GM19452 (cell line): ENCODE measurements at regions not wholly inside any gene's neighbourhood (a gene's known extent, or its start where the extent isn't known, plus 50 kb on each side); places are given as distances from the start of the nearest gene placed in this dataset.
A peak's percentile ranks its signal among the peaks of the same experiment; 100 is the strongest.
"Not testable (repeated sequence)": the region's sequence is repeated elsewhere in the genome, so short reads cannot be mapped to it uniquely, and the experiment has no call there.

Experiments
- ATAC-seq: cut with Tn5 transposase; IDR thresholded peaks from one replicate; pipeline ENCODE4 v1.9.1; 2021; ENCODE audit not compliant: unreplicated experiment

DNA sequence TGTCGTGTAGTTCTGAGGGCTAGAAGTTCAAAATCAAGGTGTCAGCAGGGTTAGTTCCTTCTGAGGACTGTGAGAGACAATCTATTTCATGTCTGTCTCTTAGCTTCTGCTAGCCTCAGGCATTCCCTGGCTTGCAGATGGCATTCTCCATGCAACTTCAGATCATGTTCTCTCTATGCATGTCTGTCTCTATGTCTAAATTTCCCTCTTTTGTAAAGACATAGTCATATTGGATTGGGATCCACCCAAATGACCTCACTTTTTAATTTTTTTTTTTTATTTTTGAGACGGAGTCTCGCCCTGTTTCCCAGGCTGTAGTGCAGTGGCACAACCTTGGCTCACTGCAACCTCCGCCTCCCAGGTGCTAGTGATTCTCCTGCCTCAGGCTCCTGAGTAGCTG, 104.6 kb downstream of the RAP2B start:
- ATAC-seq, result no peak

DNA sequence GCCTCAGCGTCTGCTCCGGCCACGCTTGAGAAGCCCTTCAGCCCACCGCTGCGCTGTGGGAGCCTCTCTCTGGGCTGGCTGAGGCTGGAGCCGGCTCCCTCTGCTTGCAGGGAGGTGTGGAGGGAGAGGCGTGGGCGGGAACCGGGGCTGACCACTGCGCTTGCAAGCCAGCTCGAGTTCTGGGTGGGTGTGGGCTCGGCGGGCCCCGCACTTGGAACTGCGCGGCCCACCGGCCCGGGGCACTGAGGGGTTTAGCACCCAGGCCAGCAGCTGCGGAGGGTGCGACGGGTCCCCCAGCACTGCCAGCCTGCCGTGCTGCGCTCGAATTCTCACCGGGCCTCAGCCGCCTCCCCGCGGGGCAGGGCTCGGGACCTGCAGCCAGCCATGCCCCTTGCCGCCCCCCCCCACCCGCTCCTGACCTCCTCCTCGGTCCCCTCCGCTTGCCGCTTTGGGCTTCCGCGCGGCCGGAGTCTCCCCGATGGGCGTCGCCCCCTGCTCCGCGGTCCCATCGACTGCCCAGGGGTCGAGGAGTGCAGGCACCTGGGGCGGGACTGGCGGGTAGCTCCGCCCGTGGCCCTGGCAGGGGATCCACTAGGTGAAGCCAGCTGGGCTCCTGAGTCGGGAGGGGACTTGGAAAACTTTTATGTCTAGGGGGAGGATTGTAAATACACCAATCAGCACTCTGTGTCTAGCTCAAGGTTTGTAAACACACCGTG, 106.7 kb downstream of the RAP2B start:
- ATAC-seq, result no peak

DNA sequence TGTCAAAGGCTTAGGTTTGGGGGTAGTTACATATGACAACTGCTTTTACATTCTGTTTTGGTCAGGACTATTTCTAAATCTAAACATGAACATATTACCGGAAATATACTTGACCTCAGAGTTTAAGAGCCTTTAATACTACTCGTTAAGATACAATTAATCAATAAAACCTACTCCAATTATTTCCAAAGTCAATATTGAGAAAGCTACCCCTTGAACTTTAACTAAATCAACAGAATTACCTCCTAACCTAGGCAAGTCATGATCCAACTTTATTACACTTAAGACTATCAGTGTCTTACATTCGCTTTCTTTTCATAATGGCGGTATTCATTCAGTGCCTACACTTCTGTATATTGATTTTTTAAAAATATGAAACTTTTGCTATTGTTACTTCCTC, 107.7 kb downstream of the RAP2B start:
- ATAC-seq, result no peak

DNA sequence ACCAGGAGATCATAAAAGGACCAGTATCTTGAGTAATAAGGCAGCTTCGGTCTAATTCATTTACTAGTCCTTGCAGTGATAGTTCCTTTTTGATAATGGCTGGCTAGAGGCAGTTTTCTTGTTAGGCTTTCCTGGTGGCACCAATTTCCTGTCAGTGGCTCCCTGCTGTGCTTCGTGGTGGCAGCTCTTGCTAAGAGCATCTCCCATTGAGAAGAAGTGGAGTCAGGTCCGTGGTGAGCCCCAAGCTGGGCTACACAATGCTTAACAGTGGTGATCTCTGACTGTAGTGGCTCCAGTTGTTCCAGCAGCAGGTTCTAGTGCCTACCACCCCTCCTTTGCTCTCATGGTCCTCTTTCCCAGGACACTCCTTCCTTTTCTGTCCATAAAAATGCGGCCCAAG, 111.2 kb downstream of the RAP2B start:
- ATAC-seq, result no peak

DNA sequence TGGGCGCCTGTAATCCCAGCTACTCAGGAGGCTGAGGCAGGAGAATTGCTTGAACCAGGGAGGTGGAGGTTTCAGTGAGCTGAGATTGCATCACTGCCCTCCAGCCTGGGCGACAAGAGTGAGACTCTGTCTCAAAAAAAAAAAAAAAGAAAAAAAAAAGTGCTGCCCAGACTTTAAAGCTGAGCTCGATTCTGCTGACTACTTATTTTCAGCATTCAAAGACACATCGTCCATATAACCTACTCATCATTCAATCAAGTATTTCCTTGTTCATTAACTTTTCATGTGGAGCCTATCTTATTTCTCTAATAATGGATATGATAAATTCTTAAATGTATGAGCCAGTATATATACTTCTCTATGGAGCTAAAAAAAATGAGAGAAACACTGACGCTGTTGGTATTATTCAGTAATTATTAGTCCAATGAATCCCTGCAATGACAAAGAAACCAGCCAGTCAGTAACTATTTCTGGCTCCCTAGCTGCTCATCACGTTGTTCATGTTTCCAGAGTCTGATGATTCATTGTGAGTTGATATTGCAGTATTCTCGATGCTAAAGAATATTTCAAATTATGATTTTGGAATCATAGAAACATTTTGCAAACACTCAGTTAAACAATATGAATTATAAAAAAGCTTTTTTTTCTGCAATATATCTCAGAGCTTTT, 111.9 kb downstream of the RAP2B start:
- no peak for ATAC-seq

DNA sequence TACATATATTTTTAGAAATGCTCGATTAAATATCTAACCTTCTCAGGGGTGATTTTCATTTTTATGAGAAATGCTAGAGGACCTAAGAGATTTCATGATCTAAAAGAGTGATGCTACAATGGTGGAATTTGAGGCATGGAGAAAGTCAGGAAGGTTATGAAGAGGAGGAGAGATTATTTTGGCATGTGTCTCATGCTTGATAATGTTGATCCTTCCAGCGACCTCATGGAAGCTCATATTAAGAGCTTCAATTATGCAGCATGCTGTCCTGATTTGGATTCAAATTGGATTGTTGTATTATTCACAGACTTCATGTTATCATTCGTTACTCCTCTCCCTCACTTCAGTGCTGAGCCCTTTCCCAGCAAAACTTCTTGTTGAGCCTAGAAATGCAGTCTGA, 112.5 kb downstream of the RAP2B start:
- ATAC-seq, result no peak

DNA sequence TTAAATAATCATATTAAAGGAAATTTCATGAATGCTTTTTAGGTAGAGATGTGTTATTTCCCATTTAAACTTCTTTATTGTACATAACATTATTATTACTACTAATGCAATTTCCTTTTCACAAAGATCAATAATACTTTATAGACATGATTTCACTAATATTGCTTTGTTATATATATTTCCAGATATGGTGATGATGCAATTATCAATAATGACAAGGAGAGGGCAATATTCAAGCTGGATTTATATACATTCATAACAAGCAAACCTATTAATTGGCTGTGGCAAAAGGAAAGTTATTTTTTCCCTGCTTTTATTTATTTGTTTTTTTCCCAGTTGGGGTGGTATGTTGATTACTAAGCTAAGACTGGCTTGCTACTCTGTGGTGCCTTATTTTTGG, 113.5 kb downstream of the RAP2B start:
- ATAC-seq, result no peak

DNA sequence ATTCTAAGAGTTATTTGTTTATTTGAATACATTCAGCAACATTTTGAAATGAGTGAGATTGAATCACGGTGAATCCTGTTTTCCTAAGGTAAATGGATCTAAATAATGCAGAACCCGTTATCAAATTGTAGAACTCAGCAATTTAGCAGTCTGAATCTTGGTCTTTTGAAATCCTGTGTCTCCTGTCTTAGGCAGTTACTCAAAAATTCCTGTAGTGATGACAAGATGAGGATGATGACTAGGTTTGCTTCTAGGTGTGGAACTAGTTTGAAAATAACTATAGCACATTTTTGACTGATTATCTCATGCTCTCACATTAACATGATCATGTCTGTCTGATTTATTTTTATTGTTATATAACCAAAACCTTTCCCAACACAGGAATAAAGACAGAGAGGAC, 115.0 kb downstream of the RAP2B start:
- ATAC-seq, result no peak

DNA sequence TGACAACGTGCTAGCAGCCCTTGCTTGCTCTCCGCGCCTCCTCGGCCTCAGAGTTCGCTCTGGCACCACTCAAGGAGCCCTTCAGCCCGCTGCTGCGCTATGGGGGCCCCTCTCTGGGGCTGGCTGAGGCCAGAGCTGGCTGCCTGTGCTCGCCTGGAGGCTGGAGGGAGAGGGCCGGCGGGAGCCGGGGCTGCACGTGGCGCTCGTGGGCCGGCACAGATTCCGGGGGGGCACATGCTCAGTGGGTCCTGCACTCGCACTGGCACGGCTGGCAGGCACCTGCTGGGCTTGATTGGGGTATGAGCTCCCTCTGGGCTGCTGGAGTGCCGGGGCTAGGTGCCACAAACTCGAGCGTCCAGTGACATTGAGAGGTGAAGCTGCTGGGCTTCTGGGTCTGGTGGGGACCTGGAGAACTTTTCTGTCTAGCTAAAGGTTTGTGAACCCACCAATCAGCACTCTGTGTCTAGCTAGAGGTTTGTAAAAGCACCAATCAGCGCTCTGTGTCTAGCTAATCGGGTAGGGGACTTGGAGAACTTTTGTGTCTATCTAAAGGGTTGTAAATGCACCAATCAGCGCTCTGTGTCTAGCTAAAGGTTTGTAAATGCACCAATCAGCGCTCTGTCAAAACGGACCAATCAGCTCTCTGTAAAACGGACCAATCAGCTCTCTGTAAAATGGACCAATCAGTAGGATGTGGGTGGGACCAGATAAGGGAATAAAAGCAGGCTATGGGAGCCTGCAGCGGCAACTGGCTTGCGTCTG, 119.4 kb downstream of the RAP2B start:
- not testable (repeated sequence) for ATAC-seq

DNA sequence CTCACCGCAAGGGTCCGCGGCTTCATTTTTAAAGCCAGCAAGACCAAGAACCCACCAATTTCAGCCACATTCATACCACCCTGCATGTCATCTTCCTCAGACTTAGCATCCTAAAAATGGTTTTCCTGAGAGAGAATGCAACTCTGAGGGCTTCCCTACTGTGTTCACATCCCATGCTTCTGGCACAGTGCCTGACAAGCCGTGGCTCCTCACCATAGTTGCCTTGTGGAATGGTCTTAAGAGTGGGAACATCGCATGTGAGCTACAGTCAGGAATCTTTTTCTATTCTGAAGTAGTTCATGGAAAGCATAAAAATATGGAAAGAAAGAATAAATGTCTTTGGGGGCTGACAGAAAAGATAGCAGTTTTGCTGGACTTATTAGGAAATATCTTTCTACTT, 120.3 kb downstream of the RAP2B start:
- no peak for ATAC-seq

DNA sequence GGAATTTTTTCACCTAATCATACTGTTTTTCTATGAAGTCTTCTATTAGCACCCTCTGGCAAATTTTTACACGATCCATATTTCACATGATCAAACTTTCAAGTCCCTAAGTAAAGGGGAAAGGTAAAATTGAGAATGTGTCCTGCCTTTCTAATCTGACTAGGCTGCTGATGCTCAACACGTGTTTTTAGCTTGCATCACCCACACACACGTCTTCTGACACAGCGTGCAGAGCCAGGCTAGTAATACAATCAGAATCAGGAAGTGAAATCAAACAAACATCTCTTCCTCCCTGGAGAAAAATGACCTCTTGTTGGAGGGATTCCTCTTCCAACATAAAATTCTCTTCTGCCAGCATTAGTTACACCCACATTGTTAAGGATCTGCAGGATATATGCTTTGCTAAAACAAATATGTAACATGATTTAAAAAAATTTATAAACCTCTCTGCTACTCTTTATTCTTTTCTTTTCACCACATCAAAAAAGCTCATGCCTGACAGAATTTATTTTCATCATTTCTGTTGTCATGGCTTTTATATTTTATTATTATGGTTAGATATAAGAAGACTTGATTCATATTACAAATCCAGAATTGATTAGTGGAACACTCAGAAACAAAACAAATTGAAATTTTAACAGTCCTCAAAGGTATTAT, 122.4 kb downstream of the RAP2B start:
- peak; percentile 80 for ATAC-seq

DNA sequence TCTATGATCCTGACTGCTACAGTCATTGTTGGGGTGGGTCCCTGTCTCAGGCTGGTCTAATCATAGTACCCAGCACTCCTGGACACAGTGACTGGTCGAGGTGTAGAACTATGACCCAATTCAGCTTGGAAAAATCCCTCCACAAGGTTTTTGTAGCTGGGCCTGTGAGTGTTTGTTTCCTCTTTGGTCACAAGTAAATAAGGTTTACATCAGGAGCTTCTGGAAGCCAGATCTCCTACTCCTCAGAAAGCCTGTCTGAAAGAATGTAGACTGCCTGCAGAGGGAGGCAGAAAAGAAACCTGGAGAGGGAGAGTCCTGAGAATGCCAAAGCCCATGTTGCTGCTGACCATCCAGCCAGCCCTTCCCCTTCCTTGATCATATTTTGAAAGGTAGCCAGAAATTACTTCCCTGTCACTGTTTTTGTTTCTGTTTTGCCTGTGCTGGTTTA, 123.2 kb downstream of the RAP2B start:
- no peak for ATAC-seq

DNA sequence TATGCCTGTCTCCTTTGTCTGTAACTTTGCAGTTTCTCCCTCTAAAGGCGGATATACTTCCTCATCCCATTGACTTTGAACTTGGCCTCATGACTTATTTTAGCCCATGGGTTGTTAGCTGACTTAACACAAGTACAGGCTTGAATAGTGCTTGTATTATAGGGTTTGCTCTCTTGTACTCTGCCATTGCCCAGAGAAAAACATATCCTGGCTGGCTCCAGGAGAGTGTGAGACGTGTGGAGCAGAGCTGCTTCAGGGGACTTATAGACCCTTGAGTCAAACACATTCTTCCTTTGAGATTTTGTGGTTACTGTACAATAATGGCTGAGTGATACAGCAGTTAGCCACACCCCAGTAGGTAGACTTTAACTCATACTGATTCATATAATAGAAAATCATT, 124.0 kb downstream of the RAP2B start:
- no peak for ATAC-seq

DNA sequence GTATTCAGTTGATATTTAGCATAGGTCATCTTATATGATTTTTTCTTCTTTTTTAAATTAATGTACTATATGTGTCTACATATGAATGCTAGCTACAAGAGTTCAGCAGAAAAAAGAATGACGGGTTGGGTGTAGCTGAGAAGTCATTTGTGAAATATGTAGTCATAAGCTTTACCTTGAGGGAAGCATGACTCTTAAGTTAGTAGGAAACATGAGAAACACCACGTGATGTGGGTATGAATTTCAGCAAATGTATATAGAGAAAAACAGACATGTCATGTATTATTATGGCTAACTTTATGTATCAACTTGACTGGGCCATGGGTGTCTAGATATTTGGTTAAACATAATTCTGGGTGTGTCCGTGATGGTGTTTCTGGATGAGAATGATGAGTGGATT, 125.0 kb downstream of the RAP2B start:
- ATAC-seq, result no peak

DNA sequence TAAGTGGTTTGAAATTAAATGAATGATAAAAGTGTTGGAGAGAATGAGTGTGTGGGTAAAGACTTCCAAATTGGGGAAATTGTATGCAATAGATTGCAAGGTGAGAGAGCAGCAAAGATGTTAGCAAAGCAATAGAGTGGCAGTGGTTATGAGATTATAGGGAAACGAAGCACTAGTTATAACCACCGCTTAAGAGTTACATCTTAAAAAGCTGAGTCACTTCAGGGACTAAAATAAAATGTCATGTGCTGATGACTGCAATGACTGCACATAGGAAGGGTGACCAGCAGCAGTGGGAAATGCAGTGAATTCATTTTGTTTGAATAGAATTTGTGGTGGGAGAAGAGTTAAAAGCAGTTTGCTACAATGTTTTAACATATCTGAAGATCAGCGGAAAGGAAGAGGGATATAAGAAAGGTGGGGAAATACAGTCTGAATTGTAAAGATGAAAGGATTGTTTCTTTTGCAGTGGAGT, 127.3 kb downstream of the RAP2B start:
- no peak for ATAC-seq

DNA sequence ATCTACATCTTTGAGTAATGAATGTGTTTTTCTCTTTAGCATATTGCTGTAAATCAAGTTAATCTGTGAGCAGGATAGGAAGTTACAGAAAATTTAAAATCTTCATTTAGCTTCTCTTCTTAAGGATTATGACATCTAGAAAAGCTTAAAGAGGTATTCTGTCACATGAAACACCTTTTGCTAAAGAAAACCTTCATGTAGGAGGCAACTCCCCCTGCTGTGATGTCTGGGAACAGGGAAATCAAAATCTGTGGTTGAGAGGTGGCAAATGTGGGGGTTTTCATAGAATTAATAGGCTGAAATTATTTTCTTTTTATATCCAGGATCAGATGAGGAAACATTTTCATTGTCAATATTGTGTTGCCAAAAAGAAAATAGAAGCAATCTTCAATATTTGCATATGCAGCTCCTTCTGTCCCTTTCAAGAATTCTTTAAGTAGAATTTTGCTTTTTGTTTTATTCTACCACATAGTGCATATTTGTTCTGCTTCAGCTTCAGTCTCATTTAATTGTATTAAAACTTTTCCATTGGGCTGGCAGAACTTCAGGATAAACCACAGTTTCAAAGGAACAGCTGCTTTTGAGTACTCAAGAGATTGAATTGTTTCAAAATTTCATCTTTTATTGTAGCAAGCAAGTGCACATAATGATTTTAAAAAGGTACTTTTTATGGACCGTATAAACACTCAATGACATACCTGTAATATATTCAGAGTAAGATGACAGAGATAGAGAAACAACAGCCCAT, 128.4 kb downstream of the RAP2B start:
- no peak for ATAC-seq

DNA sequence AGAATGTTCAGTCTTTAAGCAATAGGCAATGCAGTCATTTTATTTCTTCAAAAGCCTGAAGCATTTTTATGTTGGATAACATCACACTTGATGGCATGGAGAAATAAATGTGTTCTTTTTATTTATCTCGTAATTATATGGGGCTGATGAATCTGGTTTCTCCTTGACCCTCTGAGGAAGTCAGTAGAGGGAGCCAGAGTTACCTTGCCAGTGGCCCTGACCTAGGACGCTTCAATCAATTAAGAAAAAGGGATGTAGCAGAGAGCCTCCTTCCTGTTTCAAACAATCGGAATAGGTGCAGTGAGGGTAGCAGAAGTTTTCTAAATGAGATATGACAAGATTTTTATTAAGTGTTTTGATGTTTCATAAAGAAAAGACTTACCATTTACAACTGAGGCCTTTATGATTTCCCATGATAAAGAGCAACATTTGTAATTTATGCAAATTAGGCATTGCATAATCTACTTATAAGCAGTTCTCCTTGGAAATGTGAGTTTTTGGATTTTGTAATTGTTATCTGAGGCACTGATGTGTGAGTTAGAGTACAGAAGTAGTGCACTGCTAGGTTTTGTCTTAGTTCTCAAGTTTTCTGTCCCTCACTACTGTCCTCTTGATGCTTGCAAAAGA, 129.1 kb downstream of the RAP2B start:
- no peak for ATAC-seq

DNA sequence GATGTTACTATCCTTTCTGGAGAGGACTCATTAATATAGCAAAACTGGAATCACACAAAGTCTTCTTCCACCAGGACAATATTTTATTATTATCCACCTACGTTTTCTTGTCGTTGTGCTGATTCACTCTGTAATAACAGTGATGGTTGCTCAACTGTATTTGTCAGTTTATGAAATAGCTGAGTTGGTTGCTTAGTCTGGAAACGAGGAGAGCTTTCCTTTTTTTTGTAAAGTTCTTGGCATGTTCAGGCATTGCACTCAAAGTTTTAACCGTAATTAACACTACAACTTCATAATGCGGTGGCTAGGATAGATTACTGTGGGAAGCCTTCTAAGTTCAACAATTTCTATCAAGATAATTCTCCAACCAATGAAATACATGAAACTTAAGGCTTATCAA, 131.2 kb downstream of the RAP2B start:
- no peak for ATAC-seq

DNA sequence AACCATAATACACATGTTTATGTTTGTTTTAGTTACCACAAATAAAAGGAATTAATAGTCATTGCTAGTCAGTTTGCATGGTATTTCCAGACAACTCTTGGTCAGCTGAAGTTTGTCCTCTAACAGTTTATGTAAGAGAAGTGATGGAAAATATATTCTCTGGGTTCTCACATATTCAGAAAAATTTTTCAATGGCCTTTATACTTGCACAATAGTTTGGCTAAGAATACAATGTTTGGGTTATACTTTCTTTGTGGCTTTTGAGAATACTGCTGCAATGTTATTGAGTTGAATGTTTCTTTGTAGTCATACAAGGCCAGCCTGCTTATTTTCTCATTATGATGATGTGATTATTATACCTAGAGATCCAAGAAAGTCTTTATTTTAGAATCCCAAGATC, 133.9 kb downstream of the RAP2B start:
- ATAC-seq, result no peak

DNA sequence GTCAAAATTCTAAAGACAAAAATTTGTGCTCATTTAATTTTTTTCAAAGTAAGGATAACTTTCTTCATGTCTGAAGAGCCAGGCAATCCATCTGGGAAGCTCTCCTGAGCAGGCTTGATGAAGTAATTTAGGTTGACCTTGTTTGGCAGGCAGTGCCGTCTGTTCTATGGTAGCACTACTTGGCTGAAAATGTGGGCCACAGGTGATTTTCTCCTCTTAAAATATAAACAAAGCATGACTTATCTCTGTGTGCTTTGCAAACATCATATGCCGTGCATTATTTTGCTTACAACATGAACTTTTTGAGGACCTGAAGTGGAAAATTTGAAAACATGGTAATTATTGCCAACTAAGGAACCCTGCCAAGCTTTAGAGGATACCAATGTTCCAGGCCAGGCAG, 143.2 kb downstream of the RAP2B start:
- ATAC-seq, result no peak
